Activated effector memory CD4-positive, alpha-beta T cell treated with anti-CD3 and anti-CD28 coated beads, Interleukin-2, amount 50 U/mL, for 16 hours (primary cell): ENCODE measurements at regions not wholly inside any gene's neighbourhood (a gene's known extent, or its start where the extent isn't known, plus 50 kb on each side); places are given as distances from the start of the nearest gene placed in this dataset.

Experiments
- DNase-seq: peaks from one replicate; pipeline ENCODE4 v3.0.0-alpha.2; 2020

GRCh38 chr14:53793790-53794505, 162.7 kb downstream of the BMP4 start:
- no peak for DNase-seq

GRCh38 chr14:53792909-53793308, 163.7 kb downstream of the BMP4 start:
- no peak for DNase-seq

- DNase-seq, result no peak
Measured at GRCh38 chr14:53790731-53791500, 165.7 kb downstream of the BMP4 start.

- no peak for DNase-seq
Measured at GRCh38 chr14:53788566-53788965, 168.1 kb downstream of the BMP4 start.

GRCh38 chr14:53786045-53786444, 170.6 kb downstream of the BMP4 start:
- DNase-seq, result no peak

GRCh38 chr14:53784688-53785087, 171.9 kb downstream of the BMP4 start:
- DNase-seq, result no peak

- no peak for DNase-seq
Measured at GRCh38 chr14:53783256-53783655, 173.4 kb downstream of the BMP4 start.

GRCh38 chr14:53780051-53780555, 176.5 kb downstream of the BMP4 start:
- no peak for DNase-seq

- DNase-seq, result no peak
Measured at GRCh38 chr14:53779301-53779700, 177.3 kb downstream of the BMP4 start.

GRCh38 chr14:53778263-53778662, 178.4 kb downstream of the BMP4 start:
- DNase-seq, result no peak

GRCh38 chr14:53772936-53773335, 183.7 kb downstream of the BMP4 start:
- DNase-seq, result no peak

GRCh38 chr14:53767566-53767965, 189.1 kb downstream of the BMP4 start:
- no peak for DNase-seq

GRCh38 chr14:53766601-53767000, 190.0 kb downstream of the BMP4 start:
- DNase-seq, result no peak

GRCh38 chr14:53766106-53766505, 190.5 kb downstream of the BMP4 start:
- no peak for DNase-seq

GRCh38 chr14:53764846-53765245, 191.8 kb downstream of the BMP4 start:
- no peak for DNase-seq

GRCh38 chr14:53758141-53758540, 198.5 kb downstream of the BMP4 start:
- no peak for DNase-seq

GRCh38 chr14:53757732-53758131, 198.9 kb downstream of the BMP4 start:
- DNase-seq, result no peak

GRCh38 chr14:53751650-53752049, 205.0 kb downstream of the BMP4 start:
- DNase-seq, result no peak

- no peak for DNase-seq
Measured at GRCh38 chr14:53748691-53749090, 207.9 kb downstream of the BMP4 start.

- no peak for DNase-seq
Measured at GRCh38 chr14:53744857-53745256, 211.8 kb downstream of the BMP4 start.

GRCh38 chr14:53743371-53743770, 213.3 kb downstream of the BMP4 start:
- DNase-seq, result no peak

GRCh38 chr14:53742233-53742620, 214.4 kb downstream of the BMP4 start:
- no peak for DNase-seq

- no peak for DNase-seq
Measured at GRCh38 chr14:53741479-53742232, 215.0 kb downstream of the BMP4 start.

- DNase-seq, result no peak
Measured at GRCh38 chr14:53740570-53740969, 216.1 kb downstream of the BMP4 start.
